Natural killer cell (primary cell): ENCODE measurements at regions not wholly inside any gene's neighbourhood (a gene's known extent, or its start where the extent isn't known, plus 50 kb on each side); places are given as distances from the start of the nearest gene placed in this dataset.

Source experiments
- ATAC-seq, 3 donors: fragments of 150-1000 bp in 2 of 3; fragments of 200-7000 bp in 1 of 3; cut with Tn5 transposase; 1 replicate in 1 of 3; 2 replicates in 2 of 3; pipeline ENCODE4 v1.10.0; 2021; ENCODE audit warnings: mild to moderate bottlenecking in 2 of 3, moderate library complexity in 2 of 3
- DNase-seq, 2 donors: peaks; one replicate each; pipeline versions ENCODE4 v3.0.0 to v3.0.0-alpha.2; 2013 to 2021; ENCODE audit warnings: mixed read lengths in 1 of 2
- H3K27ac ChIP-seq: one replicate; pipeline ENCODE4 v1.5.1; 2013; ENCODE audit warnings: mild to moderate bottlenecking, low read length
- H3K27me3 ChIP-seq: one replicate; pipeline ENCODE4 v1.6.1; 2013; ENCODE audit warnings: low read length; ENCODE audit not compliant: control insufficient read depth, insufficient read depth
- H3K36me3 ChIP-seq: one replicate; pipeline ENCODE4 v1.6.1; 2013; ENCODE audit warnings: low read length; ENCODE audit not compliant: control insufficient read depth, insufficient read depth
- H3K4me1 ChIP-seq: one replicate; pipeline ENCODE4 v1.6.1; 2013; ENCODE audit warnings: low read length; ENCODE audit not compliant: control insufficient read depth, insufficient read depth
- H3K4me3 ChIP-seq: one replicate; pipeline ENCODE4 v1.5.1; 2013; ENCODE audit warnings: low read length
- H3K9me3 ChIP-seq: one replicate; pipeline ENCODE4 v1.6.1; 2013; ENCODE audit warnings: low read length; ENCODE audit not compliant: control insufficient read depth, insufficient read depth
- H3K27ac Mint-ChIP-seq, 2 donors: one replicate each; pipeline ENCODE4 v1.8.0; 2022; ENCODE audit warnings: mild to moderate bottlenecking in 2 of 2, mixed read lengths in 2 of 2, moderate library complexity in 1 of 2
- H3K27me3 Mint-ChIP-seq, 2 donors: one replicate each; pipeline ENCODE4 v1.8.0; 2022; ENCODE audit warnings: low read depth in 2 of 2, mixed read lengths in 2 of 2
- H3K36me3 Mint-ChIP-seq: one replicate; pipeline ENCODE4 v1.8.0; 2022; ENCODE audit warnings: mixed read lengths
- H3K4me1 Mint-ChIP-seq, 2 donors: one replicate each; pipeline ENCODE4 v1.8.0; 2022; ENCODE audit warnings: mixed read lengths in 2 of 2
- H3K4me3 Mint-ChIP-seq: one replicate; pipeline ENCODE4 v1.8.0; 2022; ENCODE audit warnings: mild to moderate bottlenecking, moderate library complexity, mixed read lengths
- H3K9me3 Mint-ChIP-seq, 2 donors: one replicate each; pipeline ENCODE4 v1.8.0; 2022; ENCODE audit warnings: mixed read lengths in 2 of 2
- CTCF ChIP-seq: fragments of 200-600 bp; IDR thresholded peaks from one replicate; pipeline ENCODE4 v1.8.0; 2022; ENCODE audit warnings: antibody characterized with exemption
- WGBS: methylation state at CpG from one replicate; pipeline ENCODE4 v1.1.7; 2013; ENCODE audit warnings: missing lambda C conversion rate; ENCODE audit not compliant: insufficient coverage; 5-methylcytosine and 5-hydroxymethylcytosine counted together
- intact Hi-C: fragments of 100-400 bp; cut with micrococcal nuclease; formaldehyde crosslinking; loops from one replicate; pipeline ENCODE4 v1.14.2; 2022

GRCh38 chr12:112682586-112682985 lies 109.0 kb upstream of the RPH3A start:
- DNase-seq: no peak
- no peaks in the 10 kb centered on the region for H3K4me1 Mint-ChIP-seq
- Histone ChIP-seq H3K9me3 (no peaks in the 10 kb centered on the region), H3K27ac (no peak overlapping the region), H3K27me3 (no peaks in the 10 kb centered on the region), H3K4me1 (no peaks in the 10 kb centered on the region), H3K4me3 (no peak overlapping the region), H3K36me3 (no peaks in the 10 kb centered on the region)
- 83% methylated on average over 1 of the region's 2 CpGs for WGBS
- intact Hi-C loops: no loop called here
- H3K27me3 Mint-ChIP-seq: peaks cover 16 to 40% of the 10 kb centered on the region in 2 donors
- TF ChIP-seq CTCF: no peak
- no peak for ATAC-seq
- H3K9me3 Mint-ChIP-seq: no peaks in the 10 kb centered on the region
- H3K27ac Mint-ChIP-seq: no peak overlapping the region
- no peaks in the 10 kb centered on the region for H3K36me3 Mint-ChIP-seq
- no peak overlapping the region for H3K4me3 Mint-ChIP-seq

- Histone ChIP-seq H3K9me3 (no peaks in the 10 kb centered on the region), H3K36me3 (no peaks in the 10 kb centered on the region), H3K4me3 (no peak overlapping the region), H3K27me3 (no peaks in the 10 kb centered on the region), H3K27ac (no peak overlapping the region), H3K4me1 (no peaks in the 10 kb centered on the region)
- no peaks in the 10 kb centered on the region for H3K9me3 Mint-ChIP-seq
- DNase-seq: no peak
- no peaks in the 10 kb centered on the region for H3K4me1 Mint-ChIP-seq
- H3K27me3 Mint-ChIP-seq: peaks cover 11 to 48% of the 10 kb centered on the region in 2 donors
- no peak for ATAC-seq
- H3K4me3 Mint-ChIP-seq: no peak overlapping the region
- no peaks in the 10 kb centered on the region for H3K36me3 Mint-ChIP-seq
- no peak for TF ChIP-seq CTCF
- 87% methylated on average over 2 of the region's 2 CpGs for WGBS
- H3K27ac Mint-ChIP-seq: no peak overlapping the region
- intact Hi-C loops: no loop called here
Measured at GRCh38 chr12:112684742-112685141, 106.8 kb upstream of the RPH3A start.

- Histone ChIP-seq H3K27me3 (no peaks in the 10 kb centered on the region), H3K4me3 (no peak overlapping the region), H3K9me3 (no peaks in the 10 kb centered on the region), H3K4me1 (no peaks in the 10 kb centered on the region), H3K27ac (no peak overlapping the region), H3K36me3 (no peaks in the 10 kb centered on the region)
- no peak overlapping the region for H3K4me3 Mint-ChIP-seq
- H3K36me3 Mint-ChIP-seq: no peaks in the 10 kb centered on the region
- intact Hi-C loops: no loop called here
- ATAC-seq (no peak), DNase-seq (no peak)
- H3K4me1 Mint-ChIP-seq: no peaks in the 10 kb centered on the region
- H3K27ac Mint-ChIP-seq: no peak overlapping the region
- no peak for TF ChIP-seq CTCF
- no peaks in the 10 kb centered on the region for H3K9me3 Mint-ChIP-seq
- H3K27me3 Mint-ChIP-seq: peaks cover 10 to 49% of the 10 kb centered on the region in 2 donors
- WGBS: 84% methylated on average over 2 of the region's 2 CpGs
Measured at GRCh38 chr12:112685321-112685720, 106.2 kb upstream of the RPH3A start.

GRCh38 chr12:112686373-112686772 lies 105.2 kb upstream of the RPH3A start:
- intact Hi-C loops: no loop called here
- H3K4me3 ChIP-seq: no peak overlapping the region
- no peaks in the 10 kb centered on the region for H3K36me3 ChIP-seq
- no peaks in the 10 kb centered on the region for H3K36me3 Mint-ChIP-seq
- DNase-seq: no peak
- TF ChIP-seq CTCF: no peak
- no peaks in the 10 kb centered on the region for H3K9me3 ChIP-seq
- no peak for ATAC-seq
- H3K9me3 Mint-ChIP-seq: no peaks in the 10 kb centered on the region
- H3K27me3 Mint-ChIP-seq: peaks cover 10 to 41% of the 10 kb centered on the region in 2 donors
- no peak overlapping the region for H3K4me3 Mint-ChIP-seq
- H3K4me1 Mint-ChIP-seq: no peaks in the 10 kb centered on the region
- H3K27me3 ChIP-seq: no peaks in the 10 kb centered on the region
- no peak overlapping the region for H3K27ac Mint-ChIP-seq
- no peak overlapping the region for H3K27ac ChIP-seq
- 89% methylated on average over 2 of the region's 2 CpGs for whole genome bisulfite sequencing
- no peaks in the 10 kb centered on the region for H3K4me1 ChIP-seq
